Peyer's patch (tissue), 4 donors: ENCODE measurements at regions not wholly inside any gene's neighbourhood (a gene's known extent, or its start where the extent isn't known, plus 50 kb on each side); places are given as distances from the start of the nearest gene placed in this dataset.

Source experiments
- CTCF ChIP-seq, 6 experiments: fragments of 450-650 bp in 4 of 6; fragments of 200-600 bp in 2 of 6; sonication (generic) in 1 of 6; IDR thresholded peaks; one replicate each; pipeline ENCODE4 v1.5.1; 2017 to 2019; ENCODE audit warnings: antibody characterized with exemption in 6 of 6, mild to moderate bottlenecking in 3 of 6, moderate library complexity in 1 of 6
- POLR2A ChIP-seq, 2 donors: fragments of 450-650 bp; IDR thresholded peaks; one replicate each; pipeline ENCODE4 v1.5.1; 2017; ENCODE audit warnings: antibody characterized with exemption in 2 of 2, mild to moderate bottlenecking in 2 of 2, moderate library complexity in 2 of 2

- no peak for TF ChIP-seq CTCF (IDR thresholded peaks at IDR 0.05)
- no peak for TF ChIP-seq POLR2A (IDR thresholded peaks at IDR 0.05)
Observed at GRCh38 chr6:71730284-71730683, 156.1 kb upstream of the RIMS1 start.
